Umbilical cord (tissue), 1 donor: ENCODE measurements at regions not wholly inside any gene's neighbourhood (a gene's known extent, or its start where the extent isn't known, plus 50 kb on each side); places are given as distances from the start of the nearest gene placed in this dataset.
"Not testable (repeated sequence)": the region's sequence is repeated elsewhere in the genome, so short reads cannot be mapped to it uniquely, and the experiment has no call there.

Experiments used
- DNase-seq: peaks from one replicate; pipeline ENCODE4 v3.0.0-alpha.2; 2015; ENCODE audit warnings: low spot score

GRCh38 chr10:56104923-56105322, 256.1 kb downstream of the ZWINT start:
- DNase-seq: no peak

GRCh38 chr10:56104487-56104886, 256.6 kb downstream of the ZWINT start:
- DNase-seq: no peak

GRCh38 chr10:56096226-56096517, 264.9 kb downstream of the ZWINT start:
- no peak for DNase-seq

- no peak for DNase-seq
These were observed 265.4 kb downstream of the ZWINT start for GRCh38 chr10:56095506-56096225.

DNA sequence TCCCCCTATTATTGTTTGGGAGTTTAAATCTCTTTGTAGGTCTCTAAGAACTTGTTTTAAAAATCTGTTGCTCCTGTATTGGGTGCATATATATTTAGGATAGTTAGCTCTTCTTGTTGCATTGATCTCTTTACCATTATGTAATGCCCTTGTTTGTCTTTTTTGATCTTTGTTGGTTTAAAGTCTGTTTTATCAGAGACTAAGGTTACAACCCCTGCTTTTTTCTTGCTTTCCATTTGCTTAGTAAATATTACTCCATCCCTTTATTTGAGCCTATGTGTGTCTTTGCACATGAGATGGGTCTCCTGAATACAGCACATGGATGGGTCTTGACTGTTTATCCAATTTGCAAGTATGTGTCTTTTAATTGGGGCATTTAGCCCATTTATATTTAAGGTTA, 267.4 kb downstream of the ZWINT start:
- not testable (repeated sequence) for DNase-seq

- DNase-seq: no peak
These were observed 269.2 kb downstream of the ZWINT start for GRCh38 chr10:56091872-56092271.

GRCh38 chr10:56090914-56091540, 270.0 kb downstream of the ZWINT start:
- no peak for DNase-seq

- no peak for DNase-seq
These were observed 275.5 kb downstream of the ZWINT start for GRCh38 chr10:56085406-56086122.

DNA sequence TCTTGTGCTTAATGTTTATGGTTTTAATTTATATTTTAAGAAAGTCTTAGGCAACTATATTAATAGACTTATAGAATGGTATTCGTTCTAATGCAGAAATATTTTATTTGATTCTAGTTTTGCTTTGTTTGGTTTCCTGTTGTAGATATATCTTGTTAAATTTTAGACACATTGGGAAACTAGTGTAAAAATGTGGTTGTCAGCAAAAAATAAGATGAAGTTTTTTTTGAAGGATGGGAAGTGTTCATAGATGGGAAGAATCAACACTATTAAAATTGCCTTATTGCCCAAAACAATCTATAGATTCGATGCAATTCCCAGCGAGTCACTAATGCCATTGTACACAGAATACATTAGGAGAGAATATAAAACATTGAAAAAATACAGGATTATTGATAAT, 278.9 kb downstream of the ZWINT start:
- no peak for DNase-seq

GRCh38 chr10:56068473-56069263, 292.4 kb downstream of the ZWINT start:
- no peak for DNase-seq

GRCh38 chr10:56068040-56068439, 293.0 kb downstream of the ZWINT start:
- DNase-seq: no peak

DNA sequence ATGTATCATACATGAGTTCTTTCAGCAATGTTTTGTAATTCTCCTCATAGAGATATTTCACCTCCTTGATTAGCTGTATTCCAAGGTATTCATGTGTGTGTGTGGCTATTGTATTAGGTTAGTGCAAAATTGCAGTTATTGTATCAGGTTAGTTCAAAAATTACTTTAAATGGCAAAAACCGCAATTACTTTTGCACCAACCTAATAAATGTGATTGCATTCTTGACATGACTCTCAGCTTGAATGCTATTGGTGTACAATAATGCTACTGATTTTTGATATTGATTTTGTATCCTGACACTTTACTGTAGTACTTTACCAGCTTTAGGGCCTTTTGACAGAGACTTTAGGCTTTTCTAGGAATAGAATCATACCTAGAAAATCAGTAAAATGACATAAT, 297.4 kb downstream of the ZWINT start:
- no peak for DNase-seq

DNA sequence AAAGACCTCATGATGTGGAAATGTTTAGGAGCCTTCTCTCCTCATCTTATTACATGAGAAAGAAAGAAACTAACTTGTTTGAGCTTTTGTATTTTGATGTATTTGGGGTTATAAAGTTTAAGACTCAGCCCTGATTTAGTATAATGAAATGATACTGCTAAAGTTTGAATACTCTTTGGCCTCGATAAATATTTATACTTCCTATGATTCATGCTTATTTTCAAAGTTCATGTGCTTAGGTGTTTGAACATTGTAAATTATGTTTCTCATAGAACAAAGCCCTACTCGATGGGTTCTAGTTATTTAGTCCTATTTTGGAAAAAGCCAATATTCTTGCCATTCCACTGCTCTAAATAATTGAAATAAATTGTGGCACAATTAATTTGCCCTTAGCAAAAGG, 303.2 kb downstream of the ZWINT start:
- no peak for DNase-seq

GRCh38 chr10:56035489-56035888, 325.6 kb downstream of the ZWINT start:
- no peak for DNase-seq

DNA sequence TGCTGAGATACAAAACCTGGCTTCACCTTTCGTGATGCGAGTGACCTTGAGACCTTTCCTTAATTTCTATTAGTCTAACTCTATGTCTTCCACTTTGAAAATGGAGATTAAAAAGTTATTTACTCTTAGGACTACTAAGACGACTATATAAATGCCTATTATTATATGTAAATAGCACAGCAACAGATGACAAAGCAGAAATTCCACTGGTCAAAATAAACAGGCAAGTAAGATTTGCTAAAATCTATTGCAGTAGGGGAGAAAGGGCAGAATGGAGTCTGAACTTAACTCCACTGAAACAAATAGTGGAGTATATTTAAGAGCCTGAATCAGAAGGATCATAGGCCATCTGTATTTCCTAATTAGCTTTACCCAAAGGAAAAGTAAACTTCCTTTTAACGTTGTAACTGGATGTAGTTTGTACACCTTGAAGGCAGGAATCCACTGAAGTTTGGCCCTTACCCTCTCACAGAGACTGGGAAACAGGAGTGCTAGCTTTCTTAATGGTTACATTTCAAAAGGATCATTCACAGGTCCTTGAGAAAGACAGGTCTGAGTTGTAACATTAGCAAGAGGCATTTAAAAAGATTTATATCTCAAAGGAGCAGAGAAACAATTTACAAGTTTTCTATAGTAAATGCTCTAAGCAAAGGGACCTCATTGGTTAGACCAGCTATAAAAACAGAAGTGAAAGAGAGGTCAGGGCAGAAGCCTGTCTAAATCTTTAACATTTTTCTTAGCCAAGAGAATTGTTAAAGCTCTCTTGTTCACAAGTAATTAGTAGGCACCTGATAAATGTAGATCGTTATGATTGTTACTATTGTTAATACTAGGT, 332.5 kb downstream of the ZWINT start:
- no peak for DNase-seq

DNA sequence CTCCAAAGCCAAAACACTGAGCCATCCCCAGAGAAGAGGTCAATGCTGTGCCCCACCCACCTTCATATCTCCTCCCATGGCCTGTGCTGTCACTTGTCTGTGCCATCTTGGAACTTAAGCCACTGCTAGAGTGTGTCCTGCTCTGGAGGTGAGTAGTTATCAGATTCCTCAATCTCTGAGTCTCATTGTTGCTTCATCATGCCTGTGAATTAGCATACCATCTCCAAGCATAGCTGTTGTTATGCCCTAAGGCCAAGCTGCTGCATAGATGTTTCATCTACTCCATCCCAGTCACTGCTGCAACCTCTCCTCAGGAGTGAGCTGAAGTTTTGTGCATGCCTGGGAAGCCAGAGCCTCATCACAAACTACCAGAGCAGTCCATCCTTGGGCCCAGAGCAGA, 349.0 kb downstream of the ZWINT start:
- DNase-seq: no peak

DNA sequence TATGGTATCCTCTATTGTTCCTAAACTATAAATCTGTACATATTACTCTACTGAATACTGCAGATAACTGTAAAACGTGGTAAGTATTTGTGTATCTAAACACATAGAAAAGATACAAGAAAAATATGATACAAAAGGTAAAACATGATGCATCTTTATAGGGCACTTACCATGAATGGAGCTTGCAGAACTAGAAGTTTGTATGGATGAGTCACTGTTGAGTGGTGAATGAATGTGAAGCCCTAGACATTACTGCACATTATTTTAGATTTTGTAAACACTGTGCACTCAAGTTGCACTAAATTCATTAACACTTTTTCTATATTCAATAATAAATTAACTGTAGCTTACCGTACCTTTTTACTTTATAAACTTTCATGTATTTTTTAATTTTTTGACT, 357.5 kb downstream of the ZWINT start:
- DNase-seq: no peak

GRCh38 chr10:55989188-55989587, 371.9 kb downstream of the ZWINT start:
- no peak for DNase-seq

GRCh38 chr10:55979203-55979602, 381.9 kb downstream of the ZWINT start:
- no peak for DNase-seq

GRCh38 chr10:55966101-55966500, 395.0 kb downstream of the ZWINT start:
- peak; percentile 7 for DNase-seq

DNA sequence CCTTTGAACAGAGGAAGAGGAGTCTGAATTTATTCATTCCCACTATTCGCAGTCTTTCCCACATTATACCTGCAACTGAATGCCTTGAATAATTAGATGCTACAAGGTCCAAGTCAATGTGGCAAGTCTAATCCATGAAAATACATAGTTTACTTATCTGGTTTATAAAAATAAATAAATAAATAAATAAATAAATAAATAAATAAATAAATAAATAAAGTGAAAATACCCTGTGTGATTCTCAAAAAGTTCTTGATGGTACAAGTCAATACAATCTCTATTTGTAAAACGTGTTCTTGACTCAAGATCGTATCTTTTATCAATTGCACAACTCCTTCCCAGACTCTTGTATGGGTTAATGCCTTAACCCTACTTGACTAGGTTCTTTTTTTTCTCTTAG, 417.7 kb downstream of the ZWINT start:
- no peak for DNase-seq
